MCF 10A (cell line): ENCODE measurements at regions not wholly inside any gene's neighbourhood (a gene's known extent, or its start where the extent isn't known, plus 50 kb on each side); places are given as distances from the start of the nearest gene placed in this dataset.
"Not testable (repeated sequence)": the region's sequence is repeated elsewhere in the genome, so short reads cannot be mapped to it uniquely, and the experiment has no call there.

ENCODE experiments used
- BruUV-seq: library from RNA; stranded (reverse); fragments of 400-500 nt; replicated peaks from 2 replicates; lab custom pipeline; 2021; lab: Mats Ljungman, UMichigan
- CTCF ChIA-PET: fragments of 300-600 bp; sonication (Branson Sonifier 250); formaldehyde crosslinking; extraction: SDS; loops from one replicate; lab custom pipeline; 2021; ENCODE audit warnings: antibody characterized with exemption, inconsistent platforms; lab: Yijun Ruan, JAX
- POLR2A ChIA-PET: fragments of 300-600, 350-650 bp; sonication (Branson Sonifier 250); formaldehyde crosslinking; extraction: SDS; loops from one replicate; lab custom pipeline; 2020; ENCODE audit warnings: antibody characterized with exemption, inconsistent platforms; lab: Yijun Ruan, JAX
- DNase-seq: peaks from one replicate; pipeline ENCODE4 v3.0.0-alpha.2; 2018; ENCODE audit not compliant: unreplicated experiment
- H3K27ac Mint-ChIP-seq: one replicate; pipeline ENCODE4 v1.8.0; 2022; ENCODE audit warnings: mild to moderate bottlenecking, low read depth, mixed read lengths; ENCODE audit not compliant: unreplicated experiment
- H3K27me3 Mint-ChIP-seq: one replicate; pipeline ENCODE4 v1.8.0; 2022; ENCODE audit warnings: mixed read lengths; ENCODE audit not compliant: insufficient read depth, unreplicated experiment
- H3K36me3 Mint-ChIP-seq: one replicate; pipeline ENCODE4 v1.8.0; 2022; ENCODE audit warnings: mild to moderate bottlenecking, moderate library complexity, mixed read lengths; ENCODE audit not compliant: insufficient read depth, unreplicated experiment
- H3K4me1 Mint-ChIP-seq: one replicate; pipeline ENCODE4 v1.8.0; 2022; ENCODE audit warnings: mixed read lengths; ENCODE audit not compliant: insufficient read depth, unreplicated experiment
- H3K4me3 Mint-ChIP-seq: one replicate; pipeline ENCODE4 v1.8.0; 2022; ENCODE audit warnings: mild to moderate bottlenecking, moderate library complexity, mixed read lengths; ENCODE audit not compliant: unreplicated experiment
- H3K9me3 Mint-ChIP-seq: one replicate; pipeline ENCODE4 v1.8.0; 2022; ENCODE audit warnings: mixed read lengths; ENCODE audit not compliant: unreplicated experiment
- CTCF ChIP-seq: fragments of 200-600 bp; IDR thresholded peaks from one replicate; pipeline ENCODE4 v1.8.0; 2022; ENCODE audit warnings: antibody characterized with exemption, mild to moderate bottlenecking; ENCODE audit not compliant: unreplicated experiment
- intact Hi-C: fragments of 100-400 bp; cut with micrococcal nuclease; formaldehyde crosslinking; loops from 2 replicates; pipeline ENCODE4 v1.14.1; 2022

- DNase-seq: no peak
- intact Hi-C loops: no loop called here
- no TSS peak for BruUV-seq
- no peak overlapping the region for H3K27ac Mint-ChIP-seq
- H3K4me3 Mint-ChIP-seq: no peak overlapping the region
- POLR2A ChIA-PET: no interaction called here
- H3K9me3 Mint-ChIP-seq: no peaks in the 10 kb centered on the region
- no peak for TF ChIP-seq CTCF
- H3K27me3 Mint-ChIP-seq: peaks cover 17% of the 10 kb centered on the region
- CTCF ChIA-PET: no interaction called here
- no peaks in the 10 kb centered on the region for H3K36me3 Mint-ChIP-seq
- no peaks in the 10 kb centered on the region for H3K4me1 Mint-ChIP-seq
These were observed 543.7 kb upstream of the COBL start for GRCh38 chr7:51860305-51860704.

- Mint-ChIP-seq H3K36me3 (no peaks in the 10 kb centered on the region), H3K9me3 (peaks cover 8% of the 10 kb centered on the region), H3K27ac (no peak overlapping the region), H3K4me3 (no peak overlapping the region), H3K4me1 (no peaks in the 10 kb centered on the region), H3K27me3 (peaks cover 11% of the 10 kb centered on the region)
- intact Hi-C loops: no loop called here
- DNase-seq: no peak
- no peak for TF ChIP-seq CTCF
- CTCF ChIA-PET: no interaction called here
- POLR2A ChIA-PET: no interaction called here
- no TSS peak for BruUV-seq
These were observed 533.5 kb upstream of the COBL start for GRCh38 chr7:51850126-51850525.

- no peaks in the 10 kb centered on the region for H3K4me1 Mint-ChIP-seq
- H3K4me3 Mint-ChIP-seq: no peak overlapping the region
- DNase-seq: peak; percentile 18
- peaks cover 11% of the 10 kb centered on the region for H3K27me3 Mint-ChIP-seq
- H3K36me3 Mint-ChIP-seq: no peaks in the 10 kb centered on the region
- H3K27ac Mint-ChIP-seq: no peak overlapping the region
- POLR2A ChIA-PET: no interaction called here
- CTCF ChIA-PET: no interaction called here
- no peak for TF ChIP-seq CTCF
- BruUV-seq: no TSS peak
- no peaks in the 10 kb centered on the region for H3K9me3 Mint-ChIP-seq
- intact Hi-C loops: no loop called here
These were observed 531.0 kb upstream of the COBL start for GRCh38 chr7:51847461-51848134.

GRCh38 chr7:51839130-51839529 is 522.5 kb upstream of the COBL start:
- H3K4me1 Mint-ChIP-seq, BruUV-seq, DNase-seq, intact Hi-C loops, H3K9me3 Mint-ChIP-seq, H3K27ac Mint-ChIP-seq, POLR2A ChIA-PET, H3K4me3 Mint-ChIP-seq, H3K36me3 Mint-ChIP-seq: not testable (repeated sequence)
- H3K27me3 Mint-ChIP-seq: peaks cover 15% of the 10 kb centered on the region
- CTCF ChIA-PET: interaction anchor here (0.6 kb wide), 1 partner anchor 53 kb away, joined by 3 read pairs; no protein-coding TSS in a partner anchor
